Uterus (tissue), 3 donors: ENCODE measurements at regions not wholly inside any gene's neighbourhood (a gene's known extent, or its start where the extent isn't known, plus 50 kb on each side); places are given as distances from the start of the nearest gene placed in this dataset.

Experiments used
- DNase-seq, 2 donors: peaks; one replicate each; pipeline ENCODE4 v3.0.0-alpha.2; 2019 to 2020
- H3K27ac ChIP-seq, 2 donors: fragments of 200-600 bp; sonication (generic); 1 replicate in 1 of 2; 2 replicates in 1 of 2; pipeline ENCODE4 v1.5.1; 2016 to 2018
- H3K27me3 ChIP-seq, 2 donors: fragments of 200-600 bp; sonication (generic); one replicate each; pipeline ENCODE4 v1.5.1; 2018 to 2019; ENCODE audit warnings: control low read depth in 1 of 2
- H3K36me3 ChIP-seq, 2 donors: fragments of 200-600 bp; sonication (generic); one replicate each; pipeline ENCODE4 v1.5.1; 2019; ENCODE audit warnings: control low read depth in 1 of 2
- H3K4me1 ChIP-seq, 2 donors: fragments of 200-600 bp; sonication (generic); one replicate each; pipeline ENCODE4 v1.5.1; 2018 to 2019; ENCODE audit warnings: control low read depth in 1 of 2
- H3K4me3 ChIP-seq, 2 donors: fragments of 200-600 bp; sonication (generic); 1 replicate in 1 of 2; 2 replicates in 1 of 2; pipeline ENCODE4 v1.5.1; 2018 to 2019; ENCODE audit warnings: mild to moderate bottlenecking in 1 of 2
- H3K9me3 ChIP-seq, 2 donors: fragments of 200-600 bp; sonication (generic); one replicate each; pipeline ENCODE4 v1.5.1; 2019; ENCODE audit warnings: control low read depth in 1 of 2
- POLR2A ChIP-seq, 2 donors: fragments of 450-650 bp; IDR thresholded peaks; one replicate each; pipeline ENCODE4 v1.6.1; 2016; ENCODE audit warnings: antibody characterized with exemption in 2 of 2, mild to moderate bottlenecking in 1 of 2, moderate library complexity in 1 of 2
- intact Hi-C: fragments of 100-400 bp; cut with DNase I; formaldehyde crosslinking; loops from one replicate; pipeline ENCODE4 v1.15.1; 2023; ENCODE audit warnings: low total_unique reads
- TF ChIP-seq, protein P1 (sequence below), 4 experiments: fragments of 200-600 bp in 2 of 4; fragments of 450-650 bp in 2 of 4; sonication (generic) in 2 of 4; IDR thresholded peaks; one replicate each; pipeline ENCODE4 v1.5.1; 2016 to 2019; ENCODE audit warnings: antibody characterized with exemption in 4 of 4, mild to moderate bottlenecking in 2 of 4, moderate library complexity in 1 of 4
- donor health status: DM: yes; HTN: yes; CAD: no.

DNA sequence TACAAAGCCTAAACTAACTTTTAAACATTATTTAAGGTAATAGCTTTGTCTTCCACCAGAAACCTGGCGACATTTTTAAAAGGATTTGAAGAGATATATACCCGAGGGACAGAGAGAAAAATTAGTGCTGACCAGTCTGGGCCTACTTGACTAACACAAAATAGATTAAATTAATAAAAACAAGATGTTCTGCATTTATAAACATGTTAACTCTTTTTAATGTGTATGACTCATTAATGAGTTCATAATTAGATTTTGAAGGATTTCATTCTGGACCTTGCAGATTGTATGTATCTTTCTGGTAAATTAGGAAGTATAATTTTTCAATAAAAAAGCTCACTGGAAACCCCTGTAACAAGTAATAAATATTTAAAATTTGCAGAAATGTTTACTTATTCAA lies 459.1 kb upstream of the CDH9 start:
- Histone ChIP-seq H3K27ac (no peak overlapping the region), H3K36me3 (no peaks in the 10 kb centered on the region), H3K4me1 (no peaks in the 10 kb centered on the region), H3K9me3 (no peaks in the 10 kb centered on the region), H3K27me3 (no peaks in the 10 kb centered on the region), H3K4me3 (no peak overlapping the region)
- TF ChIP-seq, protein P1, sequence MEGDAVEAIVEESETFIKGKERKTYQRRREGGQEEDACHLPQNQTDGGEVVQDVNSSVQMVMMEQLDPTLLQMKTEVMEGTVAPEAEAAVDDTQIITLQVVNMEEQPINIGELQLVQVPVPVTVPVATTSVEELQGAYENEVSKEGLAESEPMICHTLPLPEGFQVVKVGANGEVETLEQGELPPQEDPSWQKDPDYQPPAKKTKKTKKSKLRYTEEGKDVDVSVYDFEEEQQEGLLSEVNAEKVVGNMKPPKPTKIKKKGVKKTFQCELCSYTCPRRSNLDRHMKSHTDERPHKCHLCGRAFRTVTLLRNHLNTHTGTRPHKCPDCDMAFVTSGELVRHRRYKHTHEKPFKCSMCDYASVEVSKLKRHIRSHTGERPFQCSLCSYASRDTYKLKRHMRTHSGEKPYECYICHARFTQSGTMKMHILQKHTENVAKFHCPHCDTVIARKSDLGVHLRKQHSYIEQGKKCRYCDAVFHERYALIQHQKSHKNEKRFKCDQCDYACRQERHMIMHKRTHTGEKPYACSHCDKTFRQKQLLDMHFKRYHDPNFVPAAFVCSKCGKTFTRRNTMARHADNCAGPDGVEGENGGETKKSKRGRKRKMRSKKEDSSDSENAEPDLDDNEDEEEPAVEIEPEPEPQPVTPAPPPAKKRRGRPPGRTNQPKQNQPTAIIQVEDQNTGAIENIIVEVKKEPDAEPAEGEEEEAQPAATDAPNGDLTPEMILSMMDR (IDR thresholded peaks at IDR 0.05), result no peak
- TF ChIP-seq POLR2A (IDR thresholded peaks at IDR 0.05), result no peak
- intact Hi-C loops, result no loop called here
- no peak for DNase-seq

DNA sequence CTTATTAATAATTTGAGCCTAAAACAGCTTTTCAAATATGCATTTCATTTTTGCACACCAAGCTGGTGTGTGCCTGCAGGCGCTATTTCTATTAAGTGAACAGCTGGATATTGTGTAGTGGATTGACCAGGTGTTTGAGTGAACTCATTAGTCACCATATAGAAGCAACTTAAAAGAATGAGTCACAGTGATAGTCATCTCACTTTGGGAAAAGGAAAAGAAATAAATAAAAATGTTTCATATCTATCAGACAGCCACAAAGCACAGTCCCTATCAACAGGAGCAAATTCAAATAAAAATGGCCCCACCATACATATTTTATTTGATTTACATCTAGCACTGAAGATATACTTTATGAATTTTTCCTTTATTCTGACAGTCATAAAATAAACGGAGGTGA lies 456.5 kb upstream of the CDH9 start:
- no peak for DNase-seq
- Histone ChIP-seq H3K4me1 (no peaks in the 10 kb centered on the region), H3K27ac (no peak overlapping the region), H3K27me3 (no peaks in the 10 kb centered on the region), H3K4me3 (no peak overlapping the region), H3K9me3 (no peaks in the 10 kb centered on the region), H3K36me3 (no peaks in the 10 kb centered on the region)
- intact Hi-C loops, result no loop called here
- TF ChIP-seq, protein P1 (IDR thresholded peaks at IDR 0.05), result no peak
- TF ChIP-seq POLR2A (IDR thresholded peaks at IDR 0.05), result no peak

GRCh38 chr5:27491746-27492439 lies 453.5 kb upstream of the CDH9 start:
- DNase-seq, result no peak
- Histone ChIP-seq H3K4me1 (no peaks in the 10 kb centered on the region), H3K27me3 (peaks cover 0 to 4% of the 10 kb centered on the region in 2 donors), H3K27ac (no peak overlapping the region), H3K4me3 (no peak overlapping the region), H3K36me3 (no peaks in the 10 kb centered on the region), H3K9me3 (no peaks in the 10 kb centered on the region)
- TF ChIP-seq POLR2A (IDR thresholded peaks at IDR 0.05), result no peak
- TF ChIP-seq, protein P1 (IDR thresholded peaks at IDR 0.05), result no peak
- intact Hi-C loops, result no loop called here

DNA sequence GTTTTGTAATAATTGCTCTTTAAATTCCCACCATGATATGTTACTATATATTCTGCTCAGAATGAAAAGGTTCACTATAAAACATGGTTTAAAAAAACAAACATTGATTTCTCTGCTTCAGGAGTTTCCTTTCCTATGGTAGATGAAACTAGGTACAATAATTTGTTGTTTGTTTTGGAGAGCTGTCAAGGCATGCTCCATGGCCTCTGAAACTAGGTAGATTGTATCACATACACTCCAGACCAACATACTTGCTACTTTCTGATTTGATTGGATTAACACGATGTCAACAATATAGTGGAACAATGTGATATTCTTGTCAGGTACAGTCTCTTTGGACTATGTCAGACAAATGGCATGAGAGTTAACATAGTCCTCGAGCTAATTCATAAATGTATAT lies 452.7 kb upstream of the CDH9 start:
- DNase-seq, result no peak
- intact Hi-C loops, result no loop called here
- H3K9me3 ChIP-seq, result no peaks in the 10 kb centered on the region
- H3K4me3 ChIP-seq, result no peak overlapping the region
- no peaks in the 10 kb centered on the region for H3K36me3 ChIP-seq
- TF ChIP-seq, protein P1 (IDR thresholded peaks at IDR 0.05), result no peak
- no peak for TF ChIP-seq POLR2A (IDR thresholded peaks at IDR 0.05)
- peaks cover 0 to 4% of the 10 kb centered on the region in 2 donors for H3K27me3 ChIP-seq
- H3K27ac ChIP-seq, result no peak overlapping the region
- H3K4me1 ChIP-seq, result no peaks in the 10 kb centered on the region

- no peak overlapping the region for H3K4me3 ChIP-seq
- no peaks in the 10 kb centered on the region for H3K36me3 ChIP-seq
- intact Hi-C loops, result no loop called here
- no peaks in the 10 kb centered on the region for H3K9me3 ChIP-seq
- TF ChIP-seq POLR2A (IDR thresholded peaks at IDR 0.05), result no peak
- TF ChIP-seq, protein P1 (IDR thresholded peaks at IDR 0.05), result no peak
- H3K27ac ChIP-seq, result no peak overlapping the region
- no peaks in the 10 kb centered on the region for H3K4me1 ChIP-seq
- no peak for DNase-seq
- peaks cover 0 to 4% of the 10 kb centered on the region in 2 donors for H3K27me3 ChIP-seq
Observed at GRCh38 chr5:27489701-27490100, 451.3 kb upstream of the CDH9 start.
